Inferior parietal cortex (tissue), 1 donor: ENCODE measurements at regions not wholly inside any gene's neighbourhood (a gene's known extent, or its start where the extent isn't known, plus 50 kb on each side); places are given as distances from the start of the nearest gene placed in this dataset.

ENCODE experiments used
- DNase-seq: peaks from one replicate; pipeline ENCODE4 v3.0.0-alpha.2; 2016; ENCODE audit errors: extremely low spot score

- no peak for DNase-seq
Measured at GRCh38 chr7:42289473-42289872, 52.5 kb upstream of the GLI3 start.
